Osteoblast (primary cell): ENCODE measurements at regions not wholly inside any gene's neighbourhood (a gene's known extent, or its start where the extent isn't known, plus 50 kb on each side); places are given as distances from the start of the nearest gene placed in this dataset.
A peak's percentile ranks its signal among the peaks of the same experiment; 100 is the strongest.

Source experiments
- DNase-seq: peaks from one replicate; pipeline ENCODE4 v3.0.0; 2011; ENCODE audit warnings: low spot score, mixed read lengths; ENCODE audit not compliant: insufficient read length; ENCODE audit errors: missing footprints
- H2AFZ ChIP-seq: 2 replicates; pipeline ENCODE4 v1.6.0; 2011; ENCODE audit warnings: mild to moderate bottlenecking, low read length
- H3K27ac ChIP-seq: 2 replicates; pipeline ENCODE4 v1.5.1; 2011; ENCODE audit warnings: mild to moderate bottlenecking, low read depth, low read length, moderate library complexity
- H3K27me3 ChIP-seq: 2 replicates; pipeline ENCODE4 v1.6.0; 2012; ENCODE audit warnings: mild to moderate bottlenecking, control low read depth, inconsistent platforms, low read length, moderate library complexity; ENCODE audit not compliant: insufficient read depth
- H3K36me3 ChIP-seq: 2 replicates; pipeline ENCODE4 v1.5.1; 2011; ENCODE audit warnings: mild to moderate bottlenecking, low read length, control low read depth, moderate library complexity; ENCODE audit not compliant: insufficient read depth
- H3K4me1 ChIP-seq: 2 replicates; pipeline ENCODE4 v1.5.1; 2011; ENCODE audit warnings: mild to moderate bottlenecking, low read length, control low read depth, moderate library complexity; ENCODE audit not compliant: insufficient read depth
- H3K4me2 ChIP-seq: 2 replicates; pipeline ENCODE4 v1.6.0; 2011; ENCODE audit warnings: mild to moderate bottlenecking, low read length; ENCODE audit not compliant: insufficient read depth
- H3K4me3 ChIP-seq: fragments of 200-600 bp; sonication (generic); 3 replicates; pipeline ENCODE4 v1.5.1; 2012; ENCODE audit warnings: mild to moderate bottlenecking, low read length, inconsistent platforms; ENCODE audit not compliant: insufficient read depth
- H3K79me2 ChIP-seq: 2 replicates; pipeline ENCODE4 v1.6.0; 2012; ENCODE audit warnings: mild to moderate bottlenecking, low read length, control low read depth, inconsistent platforms; ENCODE audit not compliant: insufficient read depth
- H3K9me3 ChIP-seq: 2 replicates; pipeline ENCODE4 v1.5.1; 2011; ENCODE audit warnings: low read depth, low read length, control low read depth
- H4K20me1 ChIP-seq: 2 replicates; pipeline ENCODE4 v1.6.0; 2012; ENCODE audit warnings: mild to moderate bottlenecking, low read length, control low read depth; ENCODE audit not compliant: insufficient read depth
- TF ChIP-seq, protein P1 (sequence below): IDR thresholded peaks from 2 replicates; pipeline ENCODE4 v1.5.1; 2011; ENCODE audit warnings: mild to moderate bottlenecking, low read depth, low read length, moderate library complexity; ENCODE audit errors: extremely low read depth

DNA sequence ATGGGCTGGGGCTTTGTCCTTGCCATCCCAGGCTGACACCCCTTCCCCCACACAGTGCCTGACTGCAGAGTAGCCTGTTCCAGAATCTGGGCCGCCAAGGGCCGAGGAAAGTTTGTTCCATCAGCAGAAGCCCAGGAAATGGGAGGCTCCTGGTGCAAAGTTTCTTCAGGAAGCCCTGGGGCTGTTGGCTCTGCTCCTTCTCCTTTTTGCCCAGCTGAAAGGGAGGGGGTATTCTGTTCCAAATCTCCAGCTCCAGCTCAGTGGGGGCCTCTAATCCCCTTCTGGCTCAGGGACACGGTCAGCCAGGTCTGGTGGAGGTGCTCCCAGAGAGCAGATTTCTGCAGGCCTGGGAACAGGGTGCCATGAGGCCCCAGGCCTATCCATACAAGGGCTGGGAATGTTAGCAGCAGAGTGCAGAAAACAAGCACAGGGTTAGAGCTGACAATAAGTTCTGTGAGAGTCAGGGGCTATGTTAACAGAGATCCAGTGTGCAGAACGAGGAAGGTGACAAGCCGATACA is 399.5 kb downstream of the RPS24 start:
- H3K36me3 ChIP-seq: no peaks in the 10 kb centered on the region
- H3K4me1 ChIP-seq: no peaks in the 10 kb centered on the region
- H3K4me3 ChIP-seq: no peak overlapping the region
- no peaks in the 10 kb centered on the region for H3K79me2 ChIP-seq
- no peak overlapping the region for H3K4me2 ChIP-seq
- no peaks in the 10 kb centered on the region for H3K9me3 ChIP-seq
- H2AFZ ChIP-seq: peak overlapping the region; percentile 61
- TF ChIP-seq, protein P1, sequence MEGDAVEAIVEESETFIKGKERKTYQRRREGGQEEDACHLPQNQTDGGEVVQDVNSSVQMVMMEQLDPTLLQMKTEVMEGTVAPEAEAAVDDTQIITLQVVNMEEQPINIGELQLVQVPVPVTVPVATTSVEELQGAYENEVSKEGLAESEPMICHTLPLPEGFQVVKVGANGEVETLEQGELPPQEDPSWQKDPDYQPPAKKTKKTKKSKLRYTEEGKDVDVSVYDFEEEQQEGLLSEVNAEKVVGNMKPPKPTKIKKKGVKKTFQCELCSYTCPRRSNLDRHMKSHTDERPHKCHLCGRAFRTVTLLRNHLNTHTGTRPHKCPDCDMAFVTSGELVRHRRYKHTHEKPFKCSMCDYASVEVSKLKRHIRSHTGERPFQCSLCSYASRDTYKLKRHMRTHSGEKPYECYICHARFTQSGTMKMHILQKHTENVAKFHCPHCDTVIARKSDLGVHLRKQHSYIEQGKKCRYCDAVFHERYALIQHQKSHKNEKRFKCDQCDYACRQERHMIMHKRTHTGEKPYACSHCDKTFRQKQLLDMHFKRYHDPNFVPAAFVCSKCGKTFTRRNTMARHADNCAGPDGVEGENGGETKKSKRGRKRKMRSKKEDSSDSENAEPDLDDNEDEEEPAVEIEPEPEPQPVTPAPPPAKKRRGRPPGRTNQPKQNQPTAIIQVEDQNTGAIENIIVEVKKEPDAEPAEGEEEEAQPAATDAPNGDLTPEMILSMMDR: no peak
- H3K27me3 ChIP-seq: peaks cover 32% of the 10 kb centered on the region
- H3K27ac ChIP-seq: no peak overlapping the region
- no peaks in the 10 kb centered on the region for H4K20me1 ChIP-seq
- DNase-seq: no peak

DNA sequence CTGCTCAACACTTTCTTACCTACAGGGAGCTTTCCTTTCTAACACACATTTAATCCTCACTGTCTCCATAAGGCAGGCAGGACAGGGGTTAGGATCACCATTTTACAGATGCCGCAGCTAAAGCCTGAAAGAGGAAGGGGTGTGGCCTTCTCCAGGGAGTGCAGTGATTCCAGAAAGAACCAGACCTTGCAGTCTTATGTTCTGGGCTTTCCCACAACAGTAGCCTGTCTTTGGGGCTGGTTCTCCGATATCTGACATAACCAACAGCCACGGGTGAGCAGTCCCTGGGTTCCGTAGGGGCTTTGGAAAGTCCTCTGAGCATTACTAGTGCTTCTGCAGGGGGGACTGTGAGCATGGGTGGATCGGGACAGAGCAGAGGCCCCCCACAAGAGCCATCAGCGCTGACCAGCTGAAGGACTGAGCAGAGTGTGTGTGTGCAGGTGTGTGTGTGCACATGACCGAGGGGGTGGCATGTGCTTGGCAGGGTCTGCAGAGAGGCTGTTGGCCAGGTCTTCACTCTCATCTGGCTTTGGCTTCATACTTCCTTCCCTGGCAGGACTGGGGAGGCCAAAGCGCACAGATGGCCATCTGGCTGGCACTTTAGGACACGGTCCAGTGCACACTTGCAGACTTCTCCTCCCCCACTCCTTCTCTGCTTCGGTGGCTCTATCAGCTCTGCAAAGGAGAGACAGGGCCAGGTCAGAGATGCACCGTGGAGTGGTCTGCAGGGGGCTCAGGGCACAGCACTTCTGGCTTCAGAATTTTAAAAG is 400.3 kb downstream of the RPS24 start:
- Histone ChIP-seq H3K4me1 (no peaks in the 10 kb centered on the region), H3K36me3 (no peaks in the 10 kb centered on the region), H3K79me2 (no peaks in the 10 kb centered on the region), H3K4me2 (no peak overlapping the region), H3K4me3 (no peak overlapping the region), H3K27ac (no peak overlapping the region), H2AFZ (no peak overlapping the region), H3K9me3 (no peaks in the 10 kb centered on the region), H4K20me1 (no peaks in the 10 kb centered on the region), H3K27me3 (peaks cover 32% of the 10 kb centered on the region)
- TF ChIP-seq, protein P1: no peak
- DNase-seq: no peak

DNA sequence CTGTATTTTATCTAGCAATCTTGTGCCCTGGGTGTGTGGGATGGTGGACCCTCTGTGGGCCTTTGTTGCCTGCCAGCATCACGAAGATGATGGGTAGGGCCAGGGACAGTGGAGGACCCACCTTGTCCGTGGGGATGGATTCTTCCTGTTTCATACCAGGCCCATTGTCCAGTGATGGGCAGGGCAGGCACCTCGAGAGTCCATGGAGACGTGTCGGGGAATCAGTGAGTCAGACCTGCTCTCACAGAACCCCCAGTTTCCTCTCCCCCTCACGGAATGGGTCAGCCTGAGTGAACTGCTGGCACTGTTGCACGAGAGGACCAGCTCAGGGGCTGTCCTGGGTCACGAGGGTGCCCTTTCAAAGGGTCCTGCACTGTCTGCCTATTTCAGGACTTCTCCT is 401.2 kb downstream of the RPS24 start:
- Histone ChIP-seq H3K9me3 (no peaks in the 10 kb centered on the region), H3K4me1 (no peaks in the 10 kb centered on the region), H3K4me3 (no peak overlapping the region), H3K4me2 (no peak overlapping the region), H3K79me2 (no peaks in the 10 kb centered on the region), H3K27me3 (peaks cover 23% of the 10 kb centered on the region), H3K27ac (no peak overlapping the region), H3K36me3 (no peaks in the 10 kb centered on the region), H2AFZ (no peak overlapping the region), H4K20me1 (no peaks in the 10 kb centered on the region)
- TF ChIP-seq, protein P1: no peak
- no peak for DNase-seq

DNA sequence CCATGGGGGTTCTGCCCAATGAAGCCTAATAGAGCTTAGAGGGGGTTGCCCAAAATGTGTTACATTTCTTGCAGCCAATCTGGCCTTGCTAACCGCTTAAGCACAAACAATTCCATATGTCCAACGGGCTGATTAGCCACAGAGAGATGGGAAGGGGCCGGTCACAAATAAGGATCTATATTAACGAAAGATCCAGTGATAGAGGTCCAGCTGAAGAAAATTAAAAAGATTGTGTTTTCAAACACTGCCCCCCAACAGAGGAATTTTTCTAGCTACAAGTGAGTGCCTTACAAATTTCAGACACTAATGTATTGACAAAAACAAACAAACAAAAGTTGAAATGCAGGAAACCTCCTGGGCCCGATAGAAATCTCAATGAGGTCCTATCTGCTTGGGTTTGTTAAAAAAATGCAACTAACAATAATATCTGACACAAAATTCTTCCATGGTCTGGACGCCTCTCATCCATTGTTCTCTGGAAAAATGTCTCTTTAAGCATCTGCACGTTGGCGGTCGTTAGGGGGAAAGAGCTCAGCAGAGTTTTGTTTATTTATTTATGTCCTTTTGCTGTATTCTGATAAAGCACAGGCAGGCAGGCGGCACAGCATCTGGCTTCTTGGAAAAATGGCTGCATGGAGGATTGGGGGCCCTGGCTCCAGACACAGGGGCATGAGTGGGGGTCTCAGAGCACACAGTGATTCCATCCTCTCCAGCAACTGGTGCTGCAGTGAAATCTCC is 402.0 kb downstream of the RPS24 start:
- Histone ChIP-seq H2AFZ (no peak overlapping the region), H3K27me3 (peaks cover 15% of the 10 kb centered on the region), H4K20me1 (no peaks in the 10 kb centered on the region), H3K4me1 (no peaks in the 10 kb centered on the region), H3K36me3 (no peaks in the 10 kb centered on the region), H3K27ac (no peak overlapping the region), H3K4me3 (no peak overlapping the region), H3K9me3 (no peaks in the 10 kb centered on the region), H3K4me2 (no peak overlapping the region), H3K79me2 (no peaks in the 10 kb centered on the region)
- TF ChIP-seq, protein P1: no peak
- no peak for DNase-seq
